Fibroblast of lung (primary cell): ENCODE measurements at regions not wholly inside any gene's neighbourhood (a gene's known extent, or its start where the extent isn't known, plus 50 kb on each side); places are given as distances from the start of the nearest gene placed in this dataset.
"Not testable (repeated sequence)": the region's sequence is repeated elsewhere in the genome, so short reads cannot be mapped to it uniquely, and the experiment has no call there.

Experiments
- EZH2 ChIP-seq: IDR thresholded peaks from 2 replicates; pipeline ENCODE4 v1.5.1; 2012; ENCODE audit warnings: low read length, control low read depth, mild to moderate bottlenecking; ENCODE audit errors: missing control alignments
- TF ChIP-seq, protein P1 (sequence below), 2 donors: IDR thresholded peaks in 1 of 2; conservative IDR thresholded peaks in 1 of 2; 1 replicate in 1 of 2; 2 replicates in 1 of 2; pipeline ENCODE4 v1.5.1; 2011 to 2012; ENCODE audit warnings: low read length in 2 of 2, control low read depth in 1 of 2, inconsistent platforms in 1 of 2, low read depth in 1 of 2, mild to moderate bottlenecking in 1 of 2

DNA sequence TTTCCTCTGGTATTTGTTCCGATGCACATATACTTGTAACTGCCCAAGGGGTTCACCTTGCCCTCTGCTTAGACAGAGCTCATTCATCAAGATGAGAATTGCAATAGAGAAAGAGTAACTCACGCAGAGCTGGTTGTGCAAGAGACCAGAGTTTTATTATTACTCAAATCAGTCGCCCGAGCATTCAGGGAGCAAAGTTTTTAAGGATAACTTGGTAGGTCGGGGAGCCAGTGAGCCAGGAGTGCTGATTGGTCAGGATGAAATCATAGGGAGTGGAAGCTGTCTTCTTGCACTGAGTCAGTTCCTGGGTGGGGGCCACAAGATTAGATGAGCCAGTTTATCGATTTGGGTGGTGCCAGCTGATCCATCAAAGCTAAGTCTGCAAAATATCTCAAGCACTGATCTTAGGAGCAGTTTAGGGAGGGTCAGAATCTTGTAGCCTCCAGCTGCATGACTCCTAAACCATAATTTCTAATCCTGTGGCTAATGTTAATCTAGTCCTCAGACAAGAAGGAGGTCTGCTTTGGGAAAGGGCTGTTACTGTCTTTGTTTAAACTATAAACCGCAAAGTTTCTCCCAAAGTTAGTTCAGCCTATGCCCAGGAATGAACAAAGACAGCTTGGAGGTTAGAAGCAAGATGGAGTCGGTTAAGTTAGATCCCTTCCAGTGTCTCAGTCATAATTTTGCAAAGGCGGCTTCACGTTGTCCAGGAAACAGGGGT is 97.9 kb downstream of the TEX35 start:
- TF ChIP-seq, protein P1, sequence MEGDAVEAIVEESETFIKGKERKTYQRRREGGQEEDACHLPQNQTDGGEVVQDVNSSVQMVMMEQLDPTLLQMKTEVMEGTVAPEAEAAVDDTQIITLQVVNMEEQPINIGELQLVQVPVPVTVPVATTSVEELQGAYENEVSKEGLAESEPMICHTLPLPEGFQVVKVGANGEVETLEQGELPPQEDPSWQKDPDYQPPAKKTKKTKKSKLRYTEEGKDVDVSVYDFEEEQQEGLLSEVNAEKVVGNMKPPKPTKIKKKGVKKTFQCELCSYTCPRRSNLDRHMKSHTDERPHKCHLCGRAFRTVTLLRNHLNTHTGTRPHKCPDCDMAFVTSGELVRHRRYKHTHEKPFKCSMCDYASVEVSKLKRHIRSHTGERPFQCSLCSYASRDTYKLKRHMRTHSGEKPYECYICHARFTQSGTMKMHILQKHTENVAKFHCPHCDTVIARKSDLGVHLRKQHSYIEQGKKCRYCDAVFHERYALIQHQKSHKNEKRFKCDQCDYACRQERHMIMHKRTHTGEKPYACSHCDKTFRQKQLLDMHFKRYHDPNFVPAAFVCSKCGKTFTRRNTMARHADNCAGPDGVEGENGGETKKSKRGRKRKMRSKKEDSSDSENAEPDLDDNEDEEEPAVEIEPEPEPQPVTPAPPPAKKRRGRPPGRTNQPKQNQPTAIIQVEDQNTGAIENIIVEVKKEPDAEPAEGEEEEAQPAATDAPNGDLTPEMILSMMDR (conservative IDR thresholded peaks at IDR 0.05 in 1 of 2, IDR thresholded peaks at IDR 0.05 in 1 of 2; ENCODE audit: low read depth in 1 of 2, low read length in 2 of 2): not testable (repeated sequence)
- not testable (repeated sequence) for TF ChIP-seq EZH2
